Mesenchymal stem cell (in vitro differentiated cells and primary cell): ENCODE measurements at regions not wholly inside any gene's neighbourhood (a gene's known extent, or its start where the extent isn't known, plus 50 kb on each side); places are given as distances from the start of the nearest gene placed in this dataset.

Source experiments
- DNase-seq: peaks from one replicate; pipeline ENCODE4 v3.0.0-alpha.2; 2013
- H2AFZ ChIP-seq: one replicate; pipeline ENCODE4 v1.6.1; 2013; ENCODE audit warnings: low read depth, mild to moderate bottlenecking, control low read depth, inconsistent platforms, low read length, moderate library complexity
- H2AK5ac ChIP-seq: 2 replicates; pipeline ENCODE4 v1.6.1; 2013; ENCODE audit warnings: low read length, moderate library complexity, mild to moderate bottlenecking, inconsistent platforms; ENCODE audit not compliant: severe bottlenecking
- H2BK120ac ChIP-seq: one replicate; pipeline ENCODE4 v1.6.1; 2013; ENCODE audit warnings: low read depth, mild to moderate bottlenecking, inconsistent platforms, low read length, moderate library complexity
- H2BK12ac ChIP-seq, 2 experiments: one replicate each; pipeline ENCODE4 v1.6.1; 2013; ENCODE audit warnings: inconsistent platforms in 2 of 2, low read length in 2 of 2, mild to moderate bottlenecking in 2 of 2, moderate library complexity in 2 of 2, control low read depth in 1 of 2
- H2BK15ac ChIP-seq: one replicate; pipeline ENCODE4 v1.6.1; 2013; ENCODE audit warnings: mild to moderate bottlenecking, low read depth, inconsistent platforms; ENCODE audit not compliant: poor library complexity, severe bottlenecking
- H2BK5ac ChIP-seq: 2 replicates; pipeline ENCODE4 v1.6.1; 2013; ENCODE audit warnings: low read depth, mild to moderate bottlenecking, low read length, control low read depth, inconsistent platforms; ENCODE audit not compliant: poor library complexity, severe bottlenecking
- H3K14ac ChIP-seq, 2 experiments: one replicate each; pipeline ENCODE4 v1.6.1; 2013; ENCODE audit warnings: inconsistent platforms in 2 of 2, low read length in 2 of 2, control low read depth in 1 of 2, mild to moderate bottlenecking in 1 of 2, moderate library complexity in 1 of 2
- H3K18ac ChIP-seq, 2 experiments: one replicate each; pipeline ENCODE4 v1.6.1; 2013; ENCODE audit warnings: inconsistent platforms in 2 of 2, low read length in 2 of 2, control low read depth in 1 of 2, low read depth in 1 of 2, mild to moderate bottlenecking in 1 of 2
- H3K23ac ChIP-seq, 2 experiments: one replicate each; pipeline ENCODE4 v1.6.1; 2013; ENCODE audit warnings: inconsistent platforms in 2 of 2, low read length in 2 of 2, mild to moderate bottlenecking in 2 of 2, moderate library complexity in 2 of 2, control low read depth in 1 of 2
- H3K27ac ChIP-seq: 2 replicates; pipeline ENCODE4 v1.5.1; 2013; ENCODE audit warnings: mild to moderate bottlenecking, moderate library complexity, low read length, control low read depth, inconsistent platforms; ENCODE audit not compliant: poor library complexity, severe bottlenecking
- H3K27me3 ChIP-seq, 2 experiments: 2 replicates each; pipeline versions ENCODE4 v1.6.1 to v1.7.0; 2013; ENCODE audit warnings: low read length in 2 of 2, mild to moderate bottlenecking in 2 of 2, moderate library complexity in 2 of 2, control low read depth in 1 of 2, inconsistent platforms in 1 of 2; ENCODE audit not compliant: control insufficient read depth in 1 of 2, insufficient read depth in 1 of 2
- H3K36me3 ChIP-seq, 2 experiments: 2 replicates each; pipeline versions ENCODE4 v1.6.1 to v1.7.0; 2013; ENCODE audit warnings: low read length in 2 of 2, control low read depth in 1 of 2, inconsistent platforms in 1 of 2, low read depth in 1 of 2, mild to moderate bottlenecking in 1 of 2; ENCODE audit not compliant: insufficient read depth in 2 of 2, control insufficient read depth in 1 of 2
- H3K4ac ChIP-seq, 2 experiments: one replicate each; pipeline ENCODE4 v1.6.1; 2013; ENCODE audit warnings: inconsistent platforms in 2 of 2, low read length in 2 of 2, mild to moderate bottlenecking in 2 of 2, moderate library complexity in 2 of 2, control low read depth in 1 of 2, low read depth in 1 of 2
- H3K4me1 ChIP-seq: 2 replicates; pipeline ENCODE4 v1.6.1; 2013; ENCODE audit warnings: low read depth, low read length, control low read depth; ENCODE audit not compliant: control insufficient read depth, insufficient read depth
- H3K4me2 ChIP-seq: 2 replicates; pipeline ENCODE4 v1.6.1; 2013; ENCODE audit warnings: low read length, mild to moderate bottlenecking, inconsistent platforms; ENCODE audit not compliant: poor library complexity, severe bottlenecking
- H3K4me3 ChIP-seq, 2 experiments: 2 replicates each; pipeline versions ENCODE4 v1.5.1 to v1.7.0; 2013; ENCODE audit warnings: low read length in 2 of 2, mild to moderate bottlenecking in 2 of 2, control low read depth in 1 of 2, low read depth in 1 of 2; ENCODE audit not compliant: insufficient read depth in 1 of 2
- H3K79me1 ChIP-seq: replicated peaks from 2 replicates; pipeline ENCODE4 v1.6.1; 2013; ENCODE audit warnings: mild to moderate bottlenecking, control low read depth, low read length, inconsistent platforms; ENCODE audit not compliant: poor library complexity, severe bottlenecking
- H3K9ac ChIP-seq: 2 replicates; pipeline ENCODE4 v1.7.0; 2013; ENCODE audit warnings: mild to moderate bottlenecking, low read length, moderate library complexity
- H3K9me3 ChIP-seq: 2 replicates; pipeline ENCODE4 v1.7.0; 2013; ENCODE audit warnings: mild to moderate bottlenecking, low read length; ENCODE audit not compliant: control insufficient read depth
- H4K8ac ChIP-seq: one replicate; pipeline ENCODE4 v1.6.1; 2013; ENCODE audit warnings: inconsistent platforms, mild to moderate bottlenecking, low read length, moderate library complexity
- H4K91ac ChIP-seq: one replicate; pipeline ENCODE4 v1.6.1; 2013; ENCODE audit warnings: mild to moderate bottlenecking, low read length, inconsistent platforms
- WGBS: methylation state at CpG from one replicate; pipeline ENCODE4 v1.1.7; 2013; ENCODE audit warnings: mixed read lengths; 5-methylcytosine and 5-hydroxymethylcytosine counted together

GRCh38 chr14:54251356-54251755 lies 145.5 kb upstream of the CDKN3 start:
- 88% methylated on average over 3 of the region's 4 CpGs for WGBS
- Histone ChIP-seq H3K18ac (no peak overlapping the region), H2BK120ac (no peak overlapping the region), H3K4me2 (no peak overlapping the region), H2BK15ac (no peak overlapping the region), H3K9me3 (no peaks in the 10 kb centered on the region), H3K27ac (peak overlapping the region; percentile 60), H2AFZ (no peak overlapping the region), H4K91ac (no peak overlapping the region), H3K14ac (no peak overlapping the region), H3K23ac (no peak overlapping the region), H2AK5ac (peak overlapping the region; percentile 93), H4K8ac (no peak overlapping the region), H3K36me3 (no peaks in the 10 kb centered on the region), H2BK12ac (no peak overlapping the region), H3K4me1 (peaks cover 15% of the 10 kb centered on the region), H3K4ac (no peak overlapping the region), H2BK5ac (peak overlapping the region; percentile 69), H3K79me1 (no peaks in the 10 kb centered on the region), H3K4me3 (no peak overlapping the region), H3K27me3 (no peaks in the 10 kb centered on the region), H3K9ac (no peak overlapping the region)
- DNase-seq, result no peak

- Histone ChIP-seq H3K14ac (no peak overlapping the region), H3K4me2 (peak overlapping the region; percentile 20), H4K91ac (no peak overlapping the region), H3K4me1 (peaks cover 15% of the 10 kb centered on the region), H3K18ac (no peak overlapping the region), H4K8ac (no peak overlapping the region), H3K27me3 (no peaks in the 10 kb centered on the region), H2BK15ac (no peak overlapping the region), H3K27ac (peak overlapping the region; percentile 71), H3K36me3 (no peaks in the 10 kb centered on the region), H2BK120ac (no peak overlapping the region), H2BK12ac (no peak overlapping the region), H3K9me3 (no peaks in the 10 kb centered on the region), H2AFZ (no peak overlapping the region), H3K4me3 (no peak overlapping the region), H3K4ac (no peak overlapping the region), H2BK5ac (no peak overlapping the region), H2AK5ac (peak overlapping the region; percentile 83), H3K23ac (no peak overlapping the region), H3K79me1 (no peaks in the 10 kb centered on the region), H3K9ac (no peak overlapping the region)
- DNase-seq, result peak; percentile 63
- WGBS, result 48% methylated on average over 2 of the region's 2 CpGs
These were observed 144.6 kb upstream of the CDKN3 start for GRCh38 chr14:54252072-54252730.

GRCh38 chr14:54253195-54253947 lies 143.4 kb upstream of the CDKN3 start:
- Histone ChIP-seq H3K9me3 (no peaks in the 10 kb centered on the region), H2AK5ac (peak overlapping the region; percentile 67), H2BK120ac (no peak overlapping the region), H4K91ac (no peak overlapping the region), H2BK12ac (no peak overlapping the region), H3K18ac (no peak overlapping the region), H3K23ac (no peak overlapping the region), H4K8ac (no peak overlapping the region), H3K36me3 (no peaks in the 10 kb centered on the region), H3K27ac (peak overlapping the region; percentile 39), H3K27me3 (no peaks in the 10 kb centered on the region), H3K4me3 (no peak overlapping the region), H3K9ac (no peak overlapping the region), H3K79me1 (no peaks in the 10 kb centered on the region), H3K4me2 (no peak overlapping the region), H3K4me1 (peaks cover 19% of the 10 kb centered on the region), H3K4ac (no peak overlapping the region), H2BK15ac (no peak overlapping the region), H3K14ac (no peak overlapping the region), H2AFZ (no peak overlapping the region), H2BK5ac (no peak overlapping the region)
- DNase-seq, result peak; percentile 80
- WGBS, result 34% methylated on average over 4 of the region's 4 CpGs

GRCh38 chr14:54256156-54256555 lies 140.7 kb upstream of the CDKN3 start:
- no peak overlapping the region for H3K18ac ChIP-seq
- H3K4me2 ChIP-seq, result no peak overlapping the region
- H2BK15ac ChIP-seq, result no peak overlapping the region
- H3K4me3 ChIP-seq, result no peak overlapping the region
- H2BK12ac ChIP-seq, result no peak overlapping the region
- H3K4me1 ChIP-seq, result peaks cover 17% of the 10 kb centered on the region
- H2AFZ ChIP-seq, result no peak overlapping the region
- no peak overlapping the region for H4K91ac ChIP-seq
- no peaks in the 10 kb centered on the region for H3K79me1 ChIP-seq
- no peaks in the 10 kb centered on the region for H3K27me3 ChIP-seq
- no peak overlapping the region for H3K27ac ChIP-seq
- no peak overlapping the region for H2AK5ac ChIP-seq
- H2BK120ac ChIP-seq, result no peak overlapping the region
- no peak overlapping the region for H3K9ac ChIP-seq
- no peaks in the 10 kb centered on the region for H3K36me3 ChIP-seq
- no peak overlapping the region for H3K4ac ChIP-seq
- H3K9me3 ChIP-seq, result no peaks in the 10 kb centered on the region
- H3K23ac ChIP-seq, result no peak overlapping the region
- H4K8ac ChIP-seq, result no peak overlapping the region
- DNase-seq, result no peak
- H3K14ac ChIP-seq, result no peak overlapping the region
- WGBS, result 91% methylated on average over 9 of the region's 9 CpGs
- no peak overlapping the region for H2BK5ac ChIP-seq
